ENCODE measurements at regions not wholly inside any gene's neighbourhood (a gene's known extent, or its start where the extent isn't known, plus 50 kb on each side); places are given as distances from the start of the nearest gene placed in this dataset.

DNA sequence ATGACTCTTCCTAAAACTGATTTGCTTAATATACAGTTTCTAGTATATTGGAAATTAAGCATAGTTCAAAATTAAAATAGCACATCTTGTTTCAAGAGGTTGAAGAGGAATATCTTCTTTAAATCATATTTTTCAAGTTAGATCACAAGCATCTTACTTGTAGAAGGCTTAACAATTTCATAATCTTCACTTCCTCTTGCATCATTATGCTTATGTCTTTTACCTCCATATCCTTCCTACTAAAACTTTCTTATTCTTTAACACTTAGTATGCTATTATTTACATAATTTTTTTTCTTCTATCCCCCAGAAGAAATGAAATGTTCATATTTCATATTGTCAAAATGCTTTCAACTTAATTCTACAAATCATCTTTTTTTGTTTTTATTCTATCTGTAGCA, 1354.9 kb upstream of the TMEFF2 start:
- TF ChIP-seq POLR2A (IDR thresholded peaks at IDR 0.05): no peak
- TF ChIP-seq, protein P1, sequence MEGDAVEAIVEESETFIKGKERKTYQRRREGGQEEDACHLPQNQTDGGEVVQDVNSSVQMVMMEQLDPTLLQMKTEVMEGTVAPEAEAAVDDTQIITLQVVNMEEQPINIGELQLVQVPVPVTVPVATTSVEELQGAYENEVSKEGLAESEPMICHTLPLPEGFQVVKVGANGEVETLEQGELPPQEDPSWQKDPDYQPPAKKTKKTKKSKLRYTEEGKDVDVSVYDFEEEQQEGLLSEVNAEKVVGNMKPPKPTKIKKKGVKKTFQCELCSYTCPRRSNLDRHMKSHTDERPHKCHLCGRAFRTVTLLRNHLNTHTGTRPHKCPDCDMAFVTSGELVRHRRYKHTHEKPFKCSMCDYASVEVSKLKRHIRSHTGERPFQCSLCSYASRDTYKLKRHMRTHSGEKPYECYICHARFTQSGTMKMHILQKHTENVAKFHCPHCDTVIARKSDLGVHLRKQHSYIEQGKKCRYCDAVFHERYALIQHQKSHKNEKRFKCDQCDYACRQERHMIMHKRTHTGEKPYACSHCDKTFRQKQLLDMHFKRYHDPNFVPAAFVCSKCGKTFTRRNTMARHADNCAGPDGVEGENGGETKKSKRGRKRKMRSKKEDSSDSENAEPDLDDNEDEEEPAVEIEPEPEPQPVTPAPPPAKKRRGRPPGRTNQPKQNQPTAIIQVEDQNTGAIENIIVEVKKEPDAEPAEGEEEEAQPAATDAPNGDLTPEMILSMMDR (IDR thresholded peaks at IDR 0.05): no peak

Measured in lower leg skin (tissue), 3 donors.